ENCODE measurements at regions not wholly inside any gene's neighbourhood (a gene's known extent, or its start where the extent isn't known, plus 50 kb on each side); places are given as distances from the start of the nearest gene placed in this dataset.

DNA sequence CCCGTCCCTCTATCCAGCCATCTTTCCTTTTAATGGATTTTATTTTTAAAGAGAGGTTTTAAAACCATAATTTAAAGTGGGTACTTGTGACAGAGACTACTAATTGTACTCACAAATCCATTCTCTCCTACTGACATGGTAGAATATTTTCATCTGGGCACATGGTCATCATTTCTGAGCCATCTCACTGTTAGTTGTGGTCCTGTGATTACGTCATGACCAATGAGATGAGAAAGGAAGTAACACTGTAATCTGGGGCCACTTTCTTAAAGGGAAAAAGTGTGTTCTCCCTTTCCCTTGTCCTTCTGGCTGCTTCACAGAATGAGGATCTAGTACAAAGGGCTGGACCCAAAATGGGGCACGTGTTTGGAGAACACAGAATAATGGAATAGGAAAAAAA lies 538.7 kb downstream of the CMPK2 start:
- Mint-ChIP-seq H3K4me3 (no peak overlapping the region), H3K27me3 (ENCODE audit: insufficient read depth, low read depth) (peaks cover 12% of the 10 kb centered on the region), H3K27ac (peak overlapping the region; percentile 21), H3K9me3 (peaks cover 40% of the 10 kb centered on the region), H3K36me3 (peaks cover 2% of the 10 kb centered on the region), H3K4me1 (peaks cover 10% of the 10 kb centered on the region)
- Histone ChIP-seq H3K9ac (no peak overlapping the region), H3K4me2 (no peak overlapping the region), H3K9me3 (ENCODE audit: low read depth) (no peaks in the 10 kb centered on the region), H3K36me3 (no peaks in the 10 kb centered on the region), H3K27me3 (no peaks in the 10 kb centered on the region), H3F3A (ENCODE audit: low read depth) (peaks cover 19% of the 10 kb centered on the region), H2AFZ (replicated peaks) (no peak overlapping the region), H3K79me2 (ENCODE audit: low read depth) (no peaks in the 10 kb centered on the region), H4K20me1 (ENCODE audit: low read depth) (no peaks in the 10 kb centered on the region), H3K27ac (no peak overlapping the region), H3K4me1 (peaks cover 10% of the 10 kb centered on the region), H3K4me3 (no peak overlapping the region)
- TF ChIP-seq EZH2phosphoT487 (IDR thresholded peaks at IDR 0.05) (no peak), EZH2 (IDR thresholded peaks at IDR 0.05) (no peak)
- TF ChIP-seq, protein P1, sequence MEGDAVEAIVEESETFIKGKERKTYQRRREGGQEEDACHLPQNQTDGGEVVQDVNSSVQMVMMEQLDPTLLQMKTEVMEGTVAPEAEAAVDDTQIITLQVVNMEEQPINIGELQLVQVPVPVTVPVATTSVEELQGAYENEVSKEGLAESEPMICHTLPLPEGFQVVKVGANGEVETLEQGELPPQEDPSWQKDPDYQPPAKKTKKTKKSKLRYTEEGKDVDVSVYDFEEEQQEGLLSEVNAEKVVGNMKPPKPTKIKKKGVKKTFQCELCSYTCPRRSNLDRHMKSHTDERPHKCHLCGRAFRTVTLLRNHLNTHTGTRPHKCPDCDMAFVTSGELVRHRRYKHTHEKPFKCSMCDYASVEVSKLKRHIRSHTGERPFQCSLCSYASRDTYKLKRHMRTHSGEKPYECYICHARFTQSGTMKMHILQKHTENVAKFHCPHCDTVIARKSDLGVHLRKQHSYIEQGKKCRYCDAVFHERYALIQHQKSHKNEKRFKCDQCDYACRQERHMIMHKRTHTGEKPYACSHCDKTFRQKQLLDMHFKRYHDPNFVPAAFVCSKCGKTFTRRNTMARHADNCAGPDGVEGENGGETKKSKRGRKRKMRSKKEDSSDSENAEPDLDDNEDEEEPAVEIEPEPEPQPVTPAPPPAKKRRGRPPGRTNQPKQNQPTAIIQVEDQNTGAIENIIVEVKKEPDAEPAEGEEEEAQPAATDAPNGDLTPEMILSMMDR (IDR thresholded peaks at IDR 0.05) = no peak
- no peak for DNase-seq (ENCODE audit: low spot score)

DNA sequence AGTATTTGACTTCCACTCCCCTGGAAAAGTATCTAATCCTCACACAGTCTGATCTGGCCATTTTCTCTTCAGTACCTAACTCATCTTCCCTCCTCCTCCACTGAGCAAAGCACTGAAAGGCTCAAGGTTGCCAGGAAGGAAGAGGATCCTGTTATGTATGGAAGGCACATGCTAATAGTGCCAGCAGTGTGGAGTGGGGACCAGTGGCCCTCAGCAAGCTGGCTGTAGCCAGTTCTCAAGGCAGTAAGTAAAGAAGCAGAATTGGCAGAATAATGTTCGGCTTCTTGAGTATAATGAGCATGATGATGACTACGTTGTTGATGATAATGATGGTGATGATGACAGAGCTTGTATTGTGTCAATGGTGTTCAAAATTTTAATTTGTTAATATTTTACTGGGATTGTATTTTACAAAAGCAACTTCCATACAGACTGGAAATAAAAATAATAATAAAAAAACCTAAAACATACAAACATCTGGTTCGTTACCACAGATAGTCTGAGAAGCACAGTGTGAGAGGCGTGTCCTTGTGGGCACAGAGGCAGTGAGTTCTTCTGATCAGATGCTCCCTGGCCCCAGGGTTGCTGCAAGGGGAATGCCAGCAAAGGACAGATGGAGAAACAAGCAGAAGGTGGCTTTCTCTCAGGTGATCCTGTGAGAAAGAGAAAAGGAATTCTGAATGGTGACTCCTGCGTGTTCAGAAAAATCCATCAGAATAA lies 528.8 kb downstream of the CMPK2 start:
- Histone ChIP-seq H3K4me1 (peaks cover 14% of the 10 kb centered on the region), H2AFZ (replicated peaks) (peak overlapping the region; percentile 57), H3K4me3 (no peak overlapping the region), H3K27ac (no peak overlapping the region), H3K9me3 (ENCODE audit: low read depth) (no peaks in the 10 kb centered on the region), H3K9ac (no peak overlapping the region), H3K79me2 (ENCODE audit: low read depth) (no peaks in the 10 kb centered on the region), H3K4me2 (peak overlapping the region; percentile 35), H3F3A (ENCODE audit: low read depth) (no peaks in the 10 kb centered on the region), H4K20me1 (ENCODE audit: low read depth) (no peaks in the 10 kb centered on the region), H3K27me3 (no peaks in the 10 kb centered on the region), H3K36me3 (no peaks in the 10 kb centered on the region)
- Mint-ChIP-seq H3K9me3 (peaks cover 2% of the 10 kb centered on the region), H3K4me1 (peaks cover 17% of the 10 kb centered on the region), H3K27ac (no peak overlapping the region), H3K27me3 (ENCODE audit: insufficient read depth, low read depth) (peaks cover 2% of the 10 kb centered on the region), H3K4me3 (no peak overlapping the region), H3K36me3 (no peaks in the 10 kb centered on the region)
- TF ChIP-seq EZH2phosphoT487 (IDR thresholded peaks at IDR 0.05) (no peak), EZH2 (IDR thresholded peaks at IDR 0.05) (no peak)
- TF ChIP-seq, protein P1 (IDR thresholded peaks at IDR 0.05) = no peak
- DNase-seq (ENCODE audit: low spot score) = no peak

DNA sequence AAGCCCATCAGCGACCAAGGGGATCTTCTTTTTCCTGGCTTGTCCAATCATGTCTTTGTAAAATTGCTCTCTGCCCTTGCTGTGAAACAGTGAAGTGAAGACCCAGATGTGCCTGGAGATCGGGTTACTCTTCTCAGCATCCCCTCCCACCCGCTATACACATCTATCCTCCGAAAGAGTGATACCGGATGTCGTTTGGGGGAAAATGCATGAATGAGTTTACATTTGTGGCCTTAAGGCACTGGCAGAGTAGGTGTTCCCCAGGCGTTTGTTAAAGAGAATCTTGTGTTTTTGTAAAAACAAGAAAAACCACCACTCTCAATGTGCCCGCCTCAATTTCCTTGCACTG lies 528.3 kb downstream of the CMPK2 start:
- no peaks in the 10 kb centered on the region for H3K36me3 Mint-ChIP-seq
- H4K20me1 ChIP-seq (ENCODE audit: low read depth) = no peaks in the 10 kb centered on the region
- H3K9me3 Mint-ChIP-seq = peaks cover 2% of the 10 kb centered on the region
- H3K4me2 ChIP-seq = peak overlapping the region; percentile 35
- no peak overlapping the region for H3K4me3 ChIP-seq
- no peak overlapping the region for H3K27ac ChIP-seq
- H3K4me1 ChIP-seq = peaks cover 14% of the 10 kb centered on the region
- TF ChIP-seq, protein P1 (IDR thresholded peaks at IDR 0.05) = no peak
- H3K9ac ChIP-seq = no peak overlapping the region
- H3F3A ChIP-seq (ENCODE audit: low read depth) = no peaks in the 10 kb centered on the region
- H2AFZ ChIP-seq (replicated peaks) = peak overlapping the region; percentile 57
- no peaks in the 10 kb centered on the region for H3K79me2 ChIP-seq (ENCODE audit: low read depth)
- no peaks in the 10 kb centered on the region for H3K9me3 ChIP-seq (ENCODE audit: low read depth)
- H3K4me1 Mint-ChIP-seq = peaks cover 17% of the 10 kb centered on the region
- no peak overlapping the region for H3K27ac Mint-ChIP-seq
- peaks cover 2% of the 10 kb centered on the region for H3K27me3 Mint-ChIP-seq (ENCODE audit: insufficient read depth, low read depth)
- DNase-seq (ENCODE audit: low spot score) = no peak
- H3K27me3 ChIP-seq = no peaks in the 10 kb centered on the region
- no peak overlapping the region for H3K4me3 Mint-ChIP-seq
- H3K36me3 ChIP-seq = no peaks in the 10 kb centered on the region

All from neural progenitor cell (in vitro differentiated cells).